Right kidney (tissue), 1 donor: ENCODE measurements at regions not wholly inside any gene's neighbourhood (a gene's known extent, or its start where the extent isn't known, plus 50 kb on each side); places are given as distances from the start of the nearest gene placed in this dataset.

Source experiments
- DNase-seq: peaks from one replicate; pipeline ENCODE4 v3.0.0-alpha.2; 2016

GRCh38 chr13:72317346-72318109, 409.9 kb downstream of the MZT1 start:
- DNase-seq = no peak

- no peak for DNase-seq
Measured at GRCh38 chr13:72316716-72317115, 410.7 kb downstream of the MZT1 start.

DNA sequence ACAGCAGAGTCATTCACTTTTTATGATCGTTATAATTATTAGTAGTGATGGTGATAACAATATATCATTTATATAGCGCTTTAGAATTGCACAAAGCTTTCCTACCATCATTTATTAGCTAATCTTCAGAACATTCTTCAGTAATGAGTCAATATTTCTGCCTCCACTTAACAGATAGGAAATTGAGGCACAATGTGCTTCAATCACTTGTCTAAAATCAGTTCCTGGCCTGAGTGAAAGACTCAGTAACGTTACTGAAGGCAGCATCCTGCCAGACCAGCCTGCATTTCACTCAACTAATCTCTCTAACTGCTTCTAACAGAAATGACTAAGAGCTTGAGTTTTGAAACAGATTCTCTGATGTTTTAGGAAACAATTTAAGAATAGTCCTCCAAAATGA, 412.1 kb downstream of the MZT1 start:
- no peak for DNase-seq

GRCh38 chr13:72314210-72314609, 413.2 kb downstream of the MZT1 start:
- no peak for DNase-seq

DNA sequence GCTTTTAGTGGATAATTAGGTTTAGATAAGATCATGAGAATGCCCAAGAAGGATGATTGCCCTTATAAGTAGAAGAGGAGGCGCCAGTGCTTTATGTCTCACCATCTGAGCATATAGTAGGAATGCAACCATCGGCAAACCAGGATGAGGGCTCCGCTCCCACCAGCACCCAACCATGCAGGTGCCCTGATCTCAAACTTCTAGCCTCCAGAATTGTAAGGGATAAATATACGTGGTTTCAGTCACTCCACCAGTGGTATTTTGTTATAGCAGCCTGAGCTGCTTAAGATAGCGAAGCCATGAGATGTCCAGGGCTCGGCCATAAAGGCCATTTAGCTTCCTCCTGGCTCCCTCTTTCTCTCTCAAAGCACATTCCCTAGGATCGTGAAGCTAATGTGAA, 413.9 kb downstream of the MZT1 start:
- no peak for DNase-seq

GRCh38 chr13:72303941-72304746, 423.3 kb downstream of the MZT1 start:
- peak; percentile 22 for DNase-seq

DNA sequence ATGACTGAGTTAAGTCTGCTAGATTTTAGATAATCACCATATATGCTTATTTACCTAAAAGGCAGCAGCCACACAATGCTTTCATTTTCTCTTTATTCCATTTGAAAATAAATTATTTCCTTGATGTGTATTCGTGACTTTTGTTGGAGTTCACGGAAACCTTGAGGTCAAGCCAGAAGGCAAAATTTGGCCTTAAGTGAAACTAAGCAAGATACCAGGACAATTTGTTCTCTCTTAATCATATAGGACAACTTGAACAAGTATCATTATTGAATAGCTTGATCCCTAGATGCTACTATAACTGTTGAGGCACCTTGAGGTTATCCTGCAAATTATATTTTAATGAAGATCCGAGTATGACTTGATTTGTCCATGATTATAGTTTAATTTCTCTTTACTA, 429.2 kb upstream of the DACH1 start:
- no peak for DNase-seq

GRCh38 chr13:72295153-72295552, 428.1 kb upstream of the DACH1 start:
- DNase-seq = no peak

DNA sequence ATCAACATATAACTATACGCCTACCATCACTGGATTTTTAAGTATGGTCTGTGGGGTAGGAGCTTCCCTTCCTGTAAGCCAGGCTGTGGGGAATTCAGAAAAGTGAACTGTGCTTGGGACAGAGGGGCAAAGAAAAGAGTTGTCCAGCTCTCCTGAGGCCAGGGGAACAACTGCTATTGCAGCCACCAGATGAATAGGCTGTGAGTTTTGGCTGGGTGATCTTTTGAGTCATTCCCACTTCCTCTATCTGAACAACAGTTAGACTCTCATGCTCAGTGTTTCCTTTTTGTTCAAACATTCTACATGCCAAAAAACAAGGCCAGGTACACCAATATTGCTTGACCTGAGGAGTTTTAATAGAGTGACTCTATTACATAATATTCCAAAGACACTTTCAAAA, 426.2 kb upstream of the DACH1 start:
- no peak for DNase-seq

DNA sequence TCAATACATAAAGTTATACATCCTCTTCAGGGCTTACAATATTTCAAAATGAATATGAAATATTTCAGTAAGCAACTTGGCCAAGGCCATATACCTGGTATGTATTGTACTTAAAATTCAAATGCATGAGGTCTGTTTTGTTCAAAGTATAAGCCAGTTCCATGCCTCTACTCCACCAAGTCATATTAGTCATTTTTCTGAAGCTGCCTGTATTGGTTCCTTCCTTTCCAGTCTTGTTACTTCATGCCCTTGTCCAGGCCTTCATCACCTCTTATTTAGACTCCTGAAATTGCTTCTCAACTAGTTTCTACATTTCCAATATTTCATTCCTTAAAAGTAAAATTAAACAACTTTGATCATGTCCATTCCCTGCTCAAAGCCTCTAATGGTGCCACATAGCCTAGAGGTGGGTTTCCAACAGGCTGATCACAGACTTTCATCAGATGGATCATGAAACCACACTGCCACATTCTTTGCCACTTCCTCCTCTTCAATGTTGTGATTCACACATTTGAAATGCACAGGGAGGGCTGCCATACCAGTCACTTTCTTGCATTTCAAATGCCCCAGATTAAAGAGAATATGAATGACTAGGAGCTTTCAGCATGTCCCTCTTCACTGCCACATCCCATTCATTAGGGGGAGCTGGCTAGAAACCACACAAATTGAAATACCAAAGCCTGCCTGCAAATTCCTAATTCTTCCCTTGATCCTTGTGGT, 424.1 kb upstream of the DACH1 start:
- no peak for DNase-seq

DNA sequence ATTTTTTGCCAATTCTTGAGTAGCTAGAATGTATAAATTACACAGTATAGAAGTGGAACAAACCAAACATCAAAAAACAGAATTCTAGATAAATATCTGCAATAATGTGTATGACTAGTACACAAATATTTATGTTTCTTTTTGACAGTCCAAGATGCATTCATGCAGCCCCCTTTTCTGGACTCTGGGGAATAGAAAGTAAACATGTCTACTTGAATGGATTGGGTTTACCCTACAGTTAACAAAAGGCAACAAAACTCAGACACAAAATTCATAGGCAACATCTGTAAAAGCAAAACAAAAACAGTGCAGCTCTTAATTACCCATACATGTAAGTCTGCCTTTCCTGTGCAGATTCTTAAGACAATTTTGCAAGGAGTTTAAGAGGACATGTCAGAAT, 419.4 kb upstream of the DACH1 start:
- no peak for DNase-seq

GRCh38 chr13:72284791-72285190, 417.8 kb upstream of the DACH1 start:
- DNase-seq = no peak

DNA sequence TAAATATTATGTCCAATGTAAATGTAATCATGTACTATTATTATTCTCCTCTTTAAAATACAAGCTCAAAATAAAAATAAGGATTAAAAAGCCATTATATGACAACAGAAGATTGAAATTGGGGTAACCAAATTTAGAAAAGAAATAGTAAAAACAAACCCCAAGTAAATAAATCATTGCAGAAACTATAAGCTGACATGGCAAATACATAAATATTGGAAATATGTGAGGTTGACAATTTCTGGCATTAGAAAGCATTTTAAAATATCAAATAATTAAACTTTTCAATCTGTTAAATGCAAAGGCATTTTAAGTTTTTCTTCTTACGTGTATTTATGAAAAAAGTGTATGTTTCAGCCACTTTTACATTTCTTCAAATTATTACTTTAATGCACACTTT, 394.7 kb upstream of the DACH1 start:
- no peak for DNase-seq

DNA sequence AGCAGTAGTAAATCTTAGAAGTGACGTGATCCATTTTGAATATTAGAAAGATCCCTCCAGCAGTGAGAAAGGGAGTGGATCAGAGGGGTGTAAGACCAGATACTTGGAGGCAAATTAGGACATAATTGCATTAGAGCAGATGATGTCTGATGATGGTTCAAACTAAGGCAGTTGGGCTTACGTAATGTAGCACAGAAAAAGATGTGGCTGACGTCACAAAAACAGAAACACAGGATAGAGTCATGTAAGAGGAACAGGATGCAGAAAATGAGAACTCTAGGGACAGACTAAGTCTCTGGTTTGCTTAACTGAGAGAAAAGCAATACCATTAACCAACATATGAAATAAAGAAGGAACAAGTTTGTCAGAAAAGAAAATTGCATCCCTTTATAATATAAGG, 392.5 kb upstream of the DACH1 start:
- no peak for DNase-seq

DNA sequence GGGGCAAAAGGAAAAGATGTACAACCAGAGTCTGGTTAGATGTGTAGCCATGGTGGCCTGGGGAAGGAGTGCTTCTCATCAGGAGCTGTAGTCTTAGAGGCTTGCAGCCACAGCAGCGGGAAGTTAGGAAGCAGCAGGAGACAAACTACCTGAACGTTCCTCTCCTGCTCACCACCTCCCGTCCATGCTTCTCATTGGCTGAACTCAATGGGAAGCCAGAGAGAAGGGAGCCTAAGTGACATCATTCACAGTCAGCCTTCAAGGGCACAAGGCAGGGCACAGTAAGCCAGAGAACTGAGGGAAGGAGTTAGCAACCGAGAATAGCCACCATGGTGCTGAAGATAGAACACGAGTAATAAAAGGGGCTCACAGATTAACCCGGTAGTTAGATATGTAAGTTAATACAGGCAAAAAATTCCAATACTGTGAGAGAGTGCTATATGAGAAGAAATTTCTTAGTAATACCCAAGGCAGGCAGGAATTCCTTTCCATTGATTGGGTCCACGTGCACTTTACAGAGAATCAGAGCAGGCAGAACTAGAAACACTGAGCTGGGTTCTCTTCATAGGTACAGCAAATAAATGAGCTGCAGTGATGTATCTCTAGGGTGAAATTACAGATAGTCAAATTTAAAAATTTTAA, 391.5 kb upstream of the DACH1 start:
- no peak for DNase-seq

GRCh38 chr13:72255908-72256307, 388.9 kb upstream of the DACH1 start:
- no peak for DNase-seq

GRCh38 chr13:72253754-72254153, 386.8 kb upstream of the DACH1 start:
- no peak for DNase-seq

GRCh38 chr13:72246396-72246795, 379.4 kb upstream of the DACH1 start:
- DNase-seq = no peak

- DNase-seq = no peak
Measured at GRCh38 chr13:72244788-72245187, 377.8 kb upstream of the DACH1 start.

DNA sequence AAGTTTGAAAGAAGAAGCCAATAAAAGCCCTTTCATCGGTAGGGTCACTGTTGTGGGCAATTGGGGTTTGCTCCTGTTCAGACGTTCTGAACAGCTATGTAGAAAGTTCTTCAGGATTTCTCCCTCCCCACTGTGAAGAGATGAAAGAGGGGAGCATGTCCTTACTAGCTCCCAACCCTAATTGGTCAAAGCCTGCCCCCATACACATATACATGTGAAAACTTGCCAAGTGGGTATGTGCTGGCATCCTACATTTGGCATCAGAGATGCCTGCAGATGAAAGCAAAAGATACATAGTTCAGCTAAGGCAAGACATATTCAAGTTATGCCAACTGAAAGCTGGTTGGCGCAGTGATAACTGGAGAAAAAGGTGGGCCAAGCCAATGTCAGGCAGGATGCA, 363.1 kb upstream of the DACH1 start:
- no peak for DNase-seq

- no peak for DNase-seq
Measured at GRCh38 chr13:72229067-72229466, 362.1 kb upstream of the DACH1 start.

DNA sequence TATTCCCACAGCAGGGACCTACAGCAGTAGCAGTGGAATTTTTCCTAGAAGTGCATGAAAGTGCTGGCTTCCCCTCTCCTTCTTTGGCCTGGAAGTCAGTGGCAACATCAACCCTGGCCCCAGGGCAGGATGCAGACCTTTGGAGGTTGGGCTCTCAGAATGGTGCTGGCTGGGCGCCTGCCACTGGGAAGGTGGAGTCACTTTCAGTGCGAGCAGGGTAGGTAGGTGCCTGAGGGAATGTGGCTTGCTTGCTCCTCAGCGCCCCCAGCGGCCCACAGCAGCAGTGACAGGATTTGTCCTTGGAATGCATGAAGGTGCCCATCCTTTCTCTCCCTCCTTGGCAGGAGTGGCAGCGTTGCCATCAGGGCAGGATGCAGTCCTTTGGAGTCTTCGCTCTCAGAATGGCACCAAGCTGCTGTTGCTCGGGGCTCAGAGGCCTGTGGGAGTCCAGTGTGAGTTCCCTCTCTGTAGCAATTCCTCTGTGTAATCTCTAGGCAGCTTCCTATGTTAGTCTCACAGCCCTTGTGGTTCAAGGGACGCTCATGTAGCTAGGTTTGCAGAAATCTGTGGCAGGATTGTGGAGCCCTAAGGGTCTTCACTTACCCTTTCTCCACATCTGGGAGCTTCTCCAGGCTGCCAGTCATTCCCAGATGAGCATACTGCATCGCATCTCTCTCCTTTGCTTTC, 354.4 kb upstream of the DACH1 start:
- DNase-seq = no peak
